Body of pancreas (tissue), 4 donors: ENCODE measurements at regions not wholly inside any gene's neighbourhood (a gene's known extent, or its start where the extent isn't known, plus 50 kb on each side); places are given as distances from the start of the nearest gene placed in this dataset.

Source experiments
- POLR2A ChIP-seq, 3 donors: fragments of 450-650 bp; IDR thresholded peaks; one replicate each; pipeline ENCODE4 v1.6.1; 2016; ENCODE audit warnings: antibody characterized with exemption in 3 of 3, mild to moderate bottlenecking in 2 of 3
- TF ChIP-seq, protein P1 (sequence below), 7 experiments: fragments of 450-650 bp in 4 of 7; fragments of 200-600 bp in 3 of 7; sonication (generic) in 3 of 7; IDR thresholded peaks; one replicate each; pipeline ENCODE4 v1.5.1; 2016 to 2019; ENCODE audit warnings: antibody characterized with exemption in 7 of 7

DNA sequence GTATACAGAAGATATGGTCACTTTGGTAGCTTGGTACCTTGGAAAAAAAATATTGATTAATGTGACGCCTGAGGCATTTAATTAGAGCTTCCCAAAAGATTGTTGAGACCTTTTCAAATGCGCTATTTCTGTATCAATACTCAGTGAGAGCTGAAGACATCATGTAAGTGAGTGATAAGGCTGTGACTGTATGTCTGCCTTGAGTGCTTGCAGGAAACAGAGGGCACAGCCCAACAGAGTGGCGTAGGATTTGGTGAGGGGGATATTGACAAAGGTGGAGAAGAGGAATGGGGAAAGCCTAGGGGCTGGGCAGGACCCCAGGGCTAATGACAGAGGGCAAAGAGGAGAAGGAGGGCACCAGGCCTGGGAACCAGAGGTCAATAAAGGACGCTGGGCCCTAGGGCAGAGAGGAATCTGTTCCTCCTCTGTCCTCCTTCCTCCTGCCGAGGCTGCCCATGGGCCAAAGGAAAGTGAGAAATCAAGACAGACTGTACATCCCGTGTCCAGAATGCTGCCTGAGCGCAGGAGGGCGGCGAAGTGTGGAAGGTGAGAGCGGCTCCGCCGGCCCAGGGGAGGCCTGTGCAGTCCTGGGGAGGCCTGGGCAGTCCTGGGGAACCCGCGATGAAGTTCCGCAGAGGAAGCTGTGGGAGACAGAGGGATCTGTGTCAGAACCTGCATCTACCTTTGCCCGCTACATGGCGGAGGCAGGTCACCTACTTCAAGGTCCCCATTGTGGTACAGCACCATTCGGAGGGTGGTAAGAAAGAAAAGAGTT, 228.6 kb upstream of the PIEZO2 start:
- TF ChIP-seq POLR2A (IDR thresholded peaks at IDR 0.05): no peak
- TF ChIP-seq, protein P1, sequence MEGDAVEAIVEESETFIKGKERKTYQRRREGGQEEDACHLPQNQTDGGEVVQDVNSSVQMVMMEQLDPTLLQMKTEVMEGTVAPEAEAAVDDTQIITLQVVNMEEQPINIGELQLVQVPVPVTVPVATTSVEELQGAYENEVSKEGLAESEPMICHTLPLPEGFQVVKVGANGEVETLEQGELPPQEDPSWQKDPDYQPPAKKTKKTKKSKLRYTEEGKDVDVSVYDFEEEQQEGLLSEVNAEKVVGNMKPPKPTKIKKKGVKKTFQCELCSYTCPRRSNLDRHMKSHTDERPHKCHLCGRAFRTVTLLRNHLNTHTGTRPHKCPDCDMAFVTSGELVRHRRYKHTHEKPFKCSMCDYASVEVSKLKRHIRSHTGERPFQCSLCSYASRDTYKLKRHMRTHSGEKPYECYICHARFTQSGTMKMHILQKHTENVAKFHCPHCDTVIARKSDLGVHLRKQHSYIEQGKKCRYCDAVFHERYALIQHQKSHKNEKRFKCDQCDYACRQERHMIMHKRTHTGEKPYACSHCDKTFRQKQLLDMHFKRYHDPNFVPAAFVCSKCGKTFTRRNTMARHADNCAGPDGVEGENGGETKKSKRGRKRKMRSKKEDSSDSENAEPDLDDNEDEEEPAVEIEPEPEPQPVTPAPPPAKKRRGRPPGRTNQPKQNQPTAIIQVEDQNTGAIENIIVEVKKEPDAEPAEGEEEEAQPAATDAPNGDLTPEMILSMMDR (IDR thresholded peaks at IDR 0.05): no peak
